GM21390 (cell line): ENCODE measurements at regions not wholly inside any gene's neighbourhood (a gene's known extent, or its start where the extent isn't known, plus 50 kb on each side); places are given as distances from the start of the nearest gene placed in this dataset.

ENCODE experiments used
- ATAC-seq: cut with Tn5 transposase; IDR thresholded peaks from one replicate; pipeline ENCODE4 v1.9.1; 2021; ENCODE audit not compliant: unreplicated experiment

GRCh38 chr12:116654226-116654743 lies 83.6 kb downstream of the SPRING1 start:
- no peak for ATAC-seq

- ATAC-seq, result no peak
These were observed 86.8 kb downstream of the SPRING1 start for GRCh38 chr12:116651089-116651488.

GRCh38 chr12:116650585-116651087 lies 87.2 kb downstream of the SPRING1 start:
- no peak for ATAC-seq

GRCh38 chr12:116650062-116650461 lies 87.8 kb downstream of the SPRING1 start:
- ATAC-seq, result no peak

- no peak for ATAC-seq
These were observed 88.6 kb downstream of the MAP1LC3B2 start for GRCh38 chr12:116647813-116648212.

GRCh38 chr12:116646901-116647300 lies 87.7 kb downstream of the MAP1LC3B2 start:
- ATAC-seq, result no peak

GRCh38 chr12:116644806-116645205 lies 85.6 kb downstream of the MAP1LC3B2 start:
- ATAC-seq, result no peak

GRCh38 chr12:116642683-116643082 lies 83.5 kb downstream of the MAP1LC3B2 start:
- ATAC-seq, result no peak

- no peak for ATAC-seq
These were observed 82.9 kb downstream of the MAP1LC3B2 start for GRCh38 chr12:116642106-116642505.

- no peak for ATAC-seq
These were observed 81.1 kb downstream of the MAP1LC3B2 start for GRCh38 chr12:116640281-116640680.

- ATAC-seq, result no peak
These were observed 80.6 kb downstream of the MAP1LC3B2 start for GRCh38 chr12:116639765-116640164.

- ATAC-seq, result no peak
These were observed 79.2 kb downstream of the MAP1LC3B2 start for GRCh38 chr12:116638376-116638775.

- ATAC-seq, result no peak
These were observed 78.5 kb downstream of the MAP1LC3B2 start for GRCh38 chr12:116637589-116638150.

- ATAC-seq, result no peak
These were observed 77.7 kb downstream of the MAP1LC3B2 start for GRCh38 chr12:116636608-116637519.

- no peak for ATAC-seq
These were observed 76.3 kb downstream of the MAP1LC3B2 start for GRCh38 chr12:116635487-116635886.

GRCh38 chr12:116633476-116633875 lies 74.3 kb downstream of the MAP1LC3B2 start:
- no peak for ATAC-seq

- no peak for ATAC-seq
These were observed 72.4 kb downstream of the MAP1LC3B2 start for GRCh38 chr12:116631619-116632018.

- no peak for ATAC-seq
These were observed 71.6 kb downstream of the MAP1LC3B2 start for GRCh38 chr12:116630762-116631161.

GRCh38 chr12:116629480-116629879 lies 70.3 kb downstream of the MAP1LC3B2 start:
- no peak for ATAC-seq

- ATAC-seq, result no peak
These were observed 69.8 kb downstream of the MAP1LC3B2 start for GRCh38 chr12:116628989-116629388.

GRCh38 chr12:116628450-116628793 lies 69.2 kb downstream of the MAP1LC3B2 start:
- no peak for ATAC-seq
